ENCODE measurements at regions not wholly inside any gene's neighbourhood (a gene's known extent, or its start where the extent isn't known, plus 50 kb on each side); places are given as distances from the start of the nearest gene placed in this dataset.

GRCh38 chr6:125537090-125537489 lies 212.3 kb upstream of the HEY2 start:
- DNase-seq (ENCODE audit: low read depth), result no peak

- no peak for DNase-seq (ENCODE audit: low read depth)
These were observed 209.5 kb upstream of the HEY2 start for GRCh38 chr6:125539892-125540291.

DNA sequence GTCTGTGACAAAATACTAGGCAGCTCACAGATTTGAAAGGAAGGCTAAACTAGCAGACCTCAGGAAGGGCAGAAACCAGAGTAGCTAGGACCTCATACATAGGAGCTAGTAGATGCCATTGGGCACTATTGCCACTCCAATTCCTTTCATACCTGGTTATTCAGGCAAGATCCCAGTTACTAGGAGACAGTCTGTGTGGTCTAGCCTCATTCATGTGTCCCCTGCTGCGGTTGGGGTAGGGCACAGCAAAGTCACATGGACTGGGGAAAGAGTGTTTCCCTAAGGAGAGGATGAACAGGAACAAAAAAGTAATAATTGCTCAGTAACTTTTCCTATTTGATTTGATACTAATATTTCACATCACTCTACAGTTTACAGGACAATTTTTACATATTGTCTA lies 204.6 kb upstream of the HEY2 start:
- no peak for DNase-seq (ENCODE audit: low read depth)

- peak; percentile 42 for DNase-seq (ENCODE audit: low read depth)
These were observed 202.6 kb upstream of the HEY2 start for GRCh38 chr6:125546841-125547251.

DNA sequence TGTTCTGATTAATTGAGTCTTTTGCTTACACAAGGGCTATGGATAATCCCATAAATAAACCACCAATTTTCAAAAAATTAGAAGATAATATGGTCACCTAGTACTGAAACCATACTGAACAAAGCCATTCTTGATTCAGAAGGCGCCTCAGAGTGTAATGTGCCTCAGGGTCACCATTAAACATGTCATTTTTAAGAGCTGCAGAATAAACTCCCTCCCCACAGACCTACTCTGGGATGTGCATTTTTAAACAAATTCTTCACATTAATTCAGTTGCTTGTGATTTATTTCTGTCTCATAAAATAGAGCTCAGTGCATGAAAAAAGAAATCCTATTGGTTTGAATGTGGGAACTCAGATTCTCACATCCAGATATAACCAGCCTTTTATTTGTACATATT lies 202.1 kb upstream of the HEY2 start:
- no peak for DNase-seq (ENCODE audit: low read depth)

DNA sequence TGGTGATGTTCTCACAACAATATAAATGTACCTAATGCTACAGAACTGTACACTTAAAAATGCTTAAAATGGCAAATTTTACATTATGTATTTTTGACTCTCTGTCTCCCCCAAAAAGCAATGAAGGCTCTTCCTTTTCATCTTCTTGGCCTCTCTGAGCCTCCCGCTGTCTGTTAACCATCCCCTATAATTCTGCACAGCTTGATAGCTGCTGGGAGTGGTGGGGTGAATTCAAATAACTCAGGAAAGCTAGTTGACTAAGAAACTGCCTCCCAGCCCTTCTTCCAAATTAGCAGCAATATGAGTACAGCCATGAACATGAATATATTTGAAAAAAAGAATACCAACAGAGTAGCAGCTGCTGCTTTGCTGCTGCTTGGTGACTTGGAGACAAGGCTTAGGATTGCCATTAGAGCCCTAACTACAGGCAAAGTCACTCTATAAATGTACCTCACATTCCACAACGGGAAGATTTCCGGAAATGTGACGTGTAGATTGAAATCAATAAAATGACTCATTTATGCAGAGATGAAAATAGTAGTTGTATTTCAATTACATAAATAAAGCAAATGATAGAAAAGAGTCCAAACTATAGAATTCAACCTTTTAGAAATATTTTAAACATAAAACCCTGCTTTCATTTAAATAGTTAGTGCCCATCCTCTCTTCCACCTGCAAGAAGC lies 200.1 kb upstream of the HEY2 start:
- DNase-seq (ENCODE audit: low read depth), result no peak

- DNase-seq (ENCODE audit: low read depth), result no peak
These were observed 198.5 kb upstream of the HEY2 start for GRCh38 chr6:125550892-125551291.

GRCh38 chr6:125552819-125553218 lies 196.6 kb upstream of the HEY2 start:
- DNase-seq (ENCODE audit: low read depth), result no peak

DNA sequence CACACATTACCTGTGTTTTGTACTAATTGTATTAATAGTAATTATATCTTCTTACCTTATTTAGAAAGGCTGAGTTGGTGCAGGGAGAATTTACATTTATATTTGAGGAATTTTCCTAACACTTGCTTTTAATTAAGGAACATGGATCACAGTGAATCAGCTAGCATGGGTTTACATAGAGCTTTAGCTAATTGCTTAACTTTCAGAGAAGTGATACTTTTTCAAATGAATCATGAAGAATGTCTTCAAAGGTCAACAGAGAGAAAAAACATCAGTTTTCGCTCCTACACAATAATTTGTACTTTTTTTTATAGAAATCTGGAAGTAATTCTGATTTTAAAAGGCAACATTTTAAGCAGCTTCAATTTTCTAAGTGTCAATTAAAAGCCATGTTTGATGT lies 195.0 kb upstream of the HEY2 start:
- no peak for DNase-seq (ENCODE audit: low read depth)

- no peak for DNase-seq (ENCODE audit: low read depth)
These were observed 191.1 kb upstream of the HEY2 start for GRCh38 chr6:125558241-125558843.

- peak; percentile 11 for DNase-seq (ENCODE audit: low read depth)
These were observed 190.5 kb upstream of the HEY2 start for GRCh38 chr6:125558907-125559306.

DNA sequence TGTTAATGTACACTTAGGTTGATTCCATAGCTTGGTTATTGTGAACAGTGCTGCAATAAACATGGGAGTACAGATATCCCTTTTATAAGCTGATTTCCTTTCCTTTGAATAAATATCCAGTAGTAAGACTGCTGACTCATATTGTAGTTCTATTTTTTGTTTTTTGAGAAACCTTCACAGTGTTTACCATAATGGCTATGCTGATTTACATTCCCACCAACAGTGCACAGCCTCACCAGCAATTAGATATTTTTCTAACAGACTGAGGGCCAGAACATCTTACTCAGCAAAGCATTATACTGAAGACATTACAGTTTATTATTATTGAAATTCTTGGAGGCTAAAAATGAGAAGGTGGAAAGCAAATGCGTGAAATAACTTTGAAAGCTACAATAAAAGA lies 187.3 kb upstream of the HEY2 start:
- DNase-seq (ENCODE audit: low read depth), result no peak

DNA sequence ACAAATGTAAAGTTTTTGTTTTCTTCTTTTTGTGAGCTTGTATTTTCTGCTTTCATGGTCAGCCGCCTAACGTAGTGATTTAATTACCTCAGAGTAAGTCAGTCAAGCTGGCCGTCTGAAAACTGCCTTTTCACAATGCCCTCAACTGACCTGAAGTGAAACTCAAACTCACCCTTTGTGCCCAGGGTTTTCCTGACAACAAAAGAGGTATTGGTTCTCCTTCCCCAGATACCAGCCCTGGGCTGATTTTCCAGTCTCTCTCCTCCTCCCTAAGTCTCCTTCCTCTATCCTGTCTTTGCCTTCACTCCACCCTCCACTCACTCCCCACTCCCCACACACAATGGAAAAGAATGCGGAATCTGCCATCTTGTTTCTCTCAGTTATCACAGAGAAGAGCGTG lies 184.5 kb upstream of the HEY2 start:
- DNase-seq (ENCODE audit: low read depth), result no peak

DNA sequence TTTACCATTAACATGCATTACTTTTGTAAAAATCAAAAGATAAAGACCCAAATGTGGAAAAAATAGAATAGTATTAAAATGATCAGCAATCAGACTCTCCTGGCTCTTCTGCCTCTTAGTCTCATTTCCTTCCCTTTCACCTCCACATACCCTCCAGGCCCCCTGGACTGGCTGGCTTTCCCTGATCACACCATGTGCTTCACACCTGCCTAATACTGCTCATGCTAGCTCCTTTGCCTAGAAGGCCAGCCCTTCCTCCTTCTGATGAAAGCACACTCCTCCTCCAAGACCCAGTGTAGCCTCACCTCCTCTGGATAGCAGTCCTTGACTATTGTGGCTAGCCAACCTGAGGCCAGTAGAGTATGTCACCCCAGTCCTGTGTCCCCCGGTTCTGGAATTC lies 182.0 kb upstream of the HEY2 start:
- DNase-seq (ENCODE audit: low read depth), result no peak

DNA sequence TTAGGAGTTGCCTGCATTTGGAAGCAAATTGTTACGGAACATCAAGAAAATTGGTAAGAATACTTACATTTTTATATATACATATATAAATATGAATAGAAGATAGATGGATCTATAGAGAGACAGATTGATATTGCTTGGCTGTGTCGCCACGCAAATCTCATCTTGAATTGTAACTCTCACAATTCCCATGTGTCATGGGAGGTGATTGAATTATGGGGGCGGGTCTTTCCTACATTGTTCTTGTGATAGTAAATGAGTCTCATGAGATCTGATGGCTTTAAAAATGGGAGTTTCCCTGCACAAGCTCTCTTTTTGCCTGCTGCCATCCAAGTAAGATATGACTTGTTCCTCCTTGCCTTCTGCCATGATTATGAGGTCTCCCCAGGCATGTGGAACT lies 180.8 kb upstream of the HEY2 start:
- DNase-seq (ENCODE audit: low read depth), result no peak

GRCh38 chr6:125570526-125570925 lies 178.9 kb upstream of the HEY2 start:
- no peak for DNase-seq (ENCODE audit: low read depth)

DNA sequence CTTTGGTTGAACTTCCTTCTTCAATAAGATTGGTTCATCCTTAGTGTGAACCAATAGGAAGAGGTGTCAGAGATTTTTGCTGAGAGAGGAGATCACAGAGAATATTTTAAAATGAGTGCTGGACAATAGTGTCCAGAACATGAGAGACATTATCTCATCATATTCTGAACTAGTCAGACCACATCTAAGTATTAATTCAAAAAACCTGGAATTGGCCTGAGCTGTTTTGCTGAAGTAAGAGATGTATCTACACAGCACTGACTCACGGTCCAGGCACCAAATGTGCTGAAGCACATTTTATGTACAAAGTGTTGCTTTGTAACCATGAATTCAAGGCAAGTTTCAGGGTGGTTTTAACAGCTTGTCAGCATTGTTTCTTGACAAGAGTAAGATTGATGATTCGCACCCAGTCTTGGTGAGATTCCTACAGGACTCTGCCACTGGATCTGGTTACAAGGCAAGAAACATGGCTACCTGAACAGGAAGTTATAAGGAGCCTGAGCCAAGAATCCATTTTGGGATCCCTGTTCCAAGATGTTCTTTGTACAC lies 178.2 kb upstream of the HEY2 start:
- peak; percentile 11 for DNase-seq (ENCODE audit: low read depth)

DNA sequence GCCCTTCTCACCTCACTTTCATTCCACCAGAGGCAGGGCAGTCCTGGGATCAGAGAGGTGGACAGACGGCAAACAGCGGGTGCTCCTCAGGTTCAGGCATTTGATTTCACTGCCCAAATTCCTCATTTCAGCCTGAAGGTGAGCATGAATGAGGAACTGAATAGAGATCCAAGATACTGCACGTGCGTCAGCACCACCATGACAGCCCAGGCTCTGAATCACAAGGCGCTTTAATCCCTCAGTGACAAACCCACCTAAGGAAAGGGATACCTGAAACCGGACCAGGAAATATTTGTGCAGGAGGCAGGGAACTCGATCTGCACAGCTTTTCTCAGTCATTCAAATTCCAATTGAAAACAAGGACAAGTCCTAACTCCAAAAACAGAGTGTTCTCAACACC lies 174.8 kb upstream of the HEY2 start:
- DNase-seq (ENCODE audit: low read depth), result no peak

- DNase-seq (ENCODE audit: low read depth), result no peak
These were observed 172.2 kb upstream of the HEY2 start for GRCh38 chr6:125577124-125577662.

- DNase-seq (ENCODE audit: low read depth), result peak; percentile 6
These were observed 164.9 kb upstream of the HEY2 start for GRCh38 chr6:125584468-125584939.

DNA sequence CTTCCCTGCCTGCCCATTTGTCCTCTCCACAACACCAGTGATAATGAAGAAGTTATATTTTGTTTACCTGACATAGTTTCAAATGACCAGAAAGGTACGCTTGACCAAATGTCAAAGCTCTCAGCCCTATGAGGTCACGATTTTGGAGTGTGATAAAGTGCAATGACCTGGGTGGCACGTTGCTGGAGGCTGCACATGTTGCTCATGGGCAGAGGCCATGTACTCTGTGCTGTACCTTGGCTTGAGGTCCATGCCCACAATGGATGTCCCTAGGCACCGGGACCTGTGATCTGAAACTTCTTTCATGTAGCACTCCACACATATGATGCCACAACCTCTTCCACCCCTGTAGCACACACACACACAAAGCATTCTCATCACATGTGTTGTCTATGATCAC lies 164.0 kb upstream of the HEY2 start:
- DNase-seq (ENCODE audit: low read depth), result no peak

DNA sequence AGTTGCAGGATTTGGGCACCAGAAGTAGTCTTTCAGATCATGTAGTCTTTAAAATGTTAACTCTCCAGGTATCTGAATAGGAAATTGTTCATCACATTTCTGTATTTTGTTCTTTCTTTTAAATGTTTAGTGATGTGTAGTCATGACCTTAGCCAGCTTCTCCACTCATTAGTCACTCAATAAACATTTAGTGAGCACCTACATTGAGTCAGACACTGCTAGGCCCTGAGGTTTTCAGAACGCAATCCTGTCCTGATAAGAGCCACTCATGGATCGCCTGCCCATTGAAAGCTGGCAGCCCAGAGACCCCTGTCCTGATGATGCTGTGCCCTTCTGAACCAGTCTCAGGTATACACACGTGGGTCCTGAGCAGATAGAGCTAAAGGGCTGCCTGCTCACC lies 163.4 kb upstream of the HEY2 start:
- DNase-seq (ENCODE audit: low read depth), result peak; percentile 75

GRCh38 chr6:125586605-125587004 lies 162.8 kb upstream of the HEY2 start:
- no peak for DNase-seq (ENCODE audit: low read depth)

All from HT1080 (cell line).